ENCODE measurements at regions not wholly inside any gene's neighbourhood (a gene's known extent, or its start where the extent isn't known, plus 50 kb on each side); places are given as distances from the start of the nearest gene placed in this dataset.

GRCh38 chr1:239805851-239806772, 285.6 kb upstream of the FMN2 start:
- no peak for TF ChIP-seq CTCF (conservative IDR thresholded peaks at IDR 0.05; ENCODE audit: low read depth, low read length)
- TF ChIP-seq EZH2 (IDR thresholded peaks at IDR 0.05; ENCODE audit: borderline replicate concordance, low read depth, low read length, poor library complexity, severe bottlenecking) = no peak
